NT2/D1 (cell line): ENCODE measurements at regions not wholly inside any gene's neighbourhood (a gene's known extent, or its start where the extent isn't known, plus 50 kb on each side); places are given as distances from the start of the nearest gene placed in this dataset.

Source experiments
- DNase-seq: peaks from one replicate; pipeline ENCODE4 v3.0.0-alpha.2; 2011; ENCODE audit warnings: low read depth, low spot score
- H3K27me3 ChIP-seq: 2 replicates; pipeline ENCODE4 v1.6.0; 2011; ENCODE audit warnings: mild to moderate bottlenecking; ENCODE audit not compliant: insufficient read length, insufficient read depth
- H3K36me3 ChIP-seq: 2 replicates; pipeline ENCODE4 v1.6.1; 2011; ENCODE audit warnings: mild to moderate bottlenecking, low read length, mixed read lengths; ENCODE audit not compliant: insufficient read depth, insufficient read length
- H3K4me1 ChIP-seq: 2 replicates; pipeline ENCODE4 v1.5.1; 2011; ENCODE audit not compliant: insufficient read depth, insufficient read length
- H3K4me3 ChIP-seq: 2 replicates; pipeline ENCODE4 v1.5.1; 2011; ENCODE audit warnings: low read depth; ENCODE audit not compliant: insufficient read length
- H3K9ac ChIP-seq: 2 replicates; pipeline ENCODE4 v1.6.0; 2011; ENCODE audit warnings: low read depth; ENCODE audit not compliant: insufficient read length
- H3K9me3 ChIP-seq: 2 replicates; pipeline ENCODE4 v1.5.1; 2011; ENCODE audit warnings: mild to moderate bottlenecking, low read length; ENCODE audit not compliant: insufficient read depth
- SUZ12 ChIP-seq: IDR thresholded peaks from 2 replicates; pipeline ENCODE4 v1.6.1; 2011; ENCODE audit not compliant: insufficient read length, insufficient read depth; ENCODE audit errors: extremely low read depth
- YY1 ChIP-seq: IDR thresholded peaks from 2 replicates; pipeline ENCODE4 v1.6.1; 2011; ENCODE audit not compliant: insufficient read length, insufficient read depth
- ZNF274 ChIP-seq: IDR thresholded peaks from 2 replicates; pipeline ENCODE4 v1.6.1; 2011; ENCODE audit warnings: mild to moderate bottlenecking, low read depth, low read length

DNA sequence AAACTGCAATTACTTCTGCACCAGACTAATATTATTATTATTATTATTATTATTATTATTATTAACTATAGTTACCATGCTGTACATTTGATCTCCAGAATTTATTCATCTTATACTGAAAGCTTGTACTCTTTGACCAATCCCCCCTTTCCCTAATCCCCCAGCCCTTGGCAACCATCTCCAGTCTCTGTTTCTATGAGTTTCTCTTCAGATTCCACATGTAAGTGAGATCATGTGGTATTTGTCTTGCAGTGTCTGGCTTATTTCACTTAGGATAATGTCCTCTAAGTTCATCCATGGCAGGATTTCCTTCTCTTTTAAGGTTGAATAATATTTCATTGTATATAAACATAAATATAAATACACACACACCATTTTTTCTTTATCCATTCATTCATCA, 287.0 kb upstream of the DAB2 start:
- no peak overlapping the region for H3K4me3 ChIP-seq
- no peaks in the 10 kb centered on the region for H3K4me1 ChIP-seq
- H3K36me3 ChIP-seq: no peaks in the 10 kb centered on the region
- no peaks in the 10 kb centered on the region for H3K27me3 ChIP-seq
- no peaks in the 10 kb centered on the region for H3K9me3 ChIP-seq
- no peak for DNase-seq
- H3K9ac ChIP-seq: no peak overlapping the region
- TF ChIP-seq YY1 (no peak), ZNF274 (no peak), SUZ12 (no peak)

DNA sequence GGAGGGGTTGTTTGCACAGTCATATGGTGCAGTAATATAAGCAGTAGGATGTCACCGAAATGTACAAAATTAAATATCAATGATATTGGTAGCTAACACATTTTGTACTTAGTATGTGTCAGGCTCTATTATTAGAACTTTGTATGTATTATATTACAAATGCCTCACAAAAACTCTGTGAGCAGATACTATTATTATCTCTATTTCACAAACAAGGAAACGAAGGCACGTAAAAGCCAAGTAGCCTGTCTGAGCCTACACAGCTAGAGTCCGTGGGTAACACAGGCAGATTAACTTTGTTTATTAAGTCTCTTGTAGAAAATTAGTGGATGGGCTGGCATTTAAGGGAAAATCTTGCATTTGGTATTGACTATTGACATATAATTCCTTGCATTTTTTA, 284.3 kb upstream of the DAB2 start:
- no peak for DNase-seq
- TF ChIP-seq YY1: no peak
- no peak for TF ChIP-seq ZNF274
- TF ChIP-seq SUZ12: no peak
- H3K4me1 ChIP-seq: no peaks in the 10 kb centered on the region
- no peak overlapping the region for H3K9ac ChIP-seq
- no peak overlapping the region for H3K4me3 ChIP-seq
- H3K36me3 ChIP-seq: no peaks in the 10 kb centered on the region
- no peaks in the 10 kb centered on the region for H3K27me3 ChIP-seq
- H3K9me3 ChIP-seq: no peaks in the 10 kb centered on the region

DNA sequence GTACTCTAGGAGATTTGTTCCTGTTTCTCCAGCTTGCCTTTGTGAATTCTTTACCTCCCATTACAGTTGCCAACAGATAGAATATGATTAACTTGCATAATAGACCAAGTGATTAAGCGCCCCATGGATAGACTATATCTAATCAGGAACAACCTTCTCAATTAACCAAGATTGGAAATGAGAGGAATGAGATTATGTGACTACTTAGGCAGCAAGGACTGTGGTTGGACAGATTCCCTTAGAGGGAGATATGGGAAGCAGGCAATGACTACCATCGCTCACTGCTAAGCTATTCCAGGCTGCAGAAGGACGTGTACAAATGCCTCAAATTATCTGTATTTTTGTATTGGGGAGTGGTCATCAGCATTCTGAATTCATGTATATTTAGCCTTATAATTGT, 278.1 kb upstream of the DAB2 start:
- DNase-seq: no peak
- Histone ChIP-seq H3K4me1 (no peaks in the 10 kb centered on the region), H3K36me3 (no peaks in the 10 kb centered on the region), H3K9ac (no peak overlapping the region), H3K9me3 (no peaks in the 10 kb centered on the region), H3K27me3 (no peaks in the 10 kb centered on the region), H3K4me3 (no peak overlapping the region)
- TF ChIP-seq ZNF274 (no peak), YY1 (no peak), SUZ12 (no peak)

DNA sequence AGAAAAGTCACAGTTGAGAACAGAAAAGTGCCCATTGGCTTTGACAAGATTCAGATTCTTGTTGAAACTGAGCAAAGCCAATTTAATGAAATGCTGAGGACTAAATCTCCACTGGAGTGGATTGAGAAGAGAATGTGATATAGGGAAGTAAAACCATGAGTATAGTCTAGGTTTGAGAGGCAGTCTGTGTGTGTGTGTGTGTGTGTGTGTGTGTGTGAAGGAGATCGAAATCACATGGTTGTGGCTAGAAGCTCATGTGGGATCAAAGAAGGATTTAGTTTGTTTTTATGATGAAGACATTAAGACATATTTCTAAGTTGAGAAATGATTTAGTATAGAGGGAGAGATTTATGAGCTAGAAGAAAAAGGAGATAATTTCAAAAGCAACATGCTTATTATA, 275.7 kb upstream of the DAB2 start:
- H3K9me3 ChIP-seq: no peaks in the 10 kb centered on the region
- TF ChIP-seq ZNF274 (no peak), SUZ12 (no peak), YY1 (no peak)
- DNase-seq: no peak
- H3K36me3 ChIP-seq: no peaks in the 10 kb centered on the region
- no peaks in the 10 kb centered on the region for H3K4me1 ChIP-seq
- no peak overlapping the region for H3K9ac ChIP-seq
- no peaks in the 10 kb centered on the region for H3K27me3 ChIP-seq
- H3K4me3 ChIP-seq: no peak overlapping the region

DNA sequence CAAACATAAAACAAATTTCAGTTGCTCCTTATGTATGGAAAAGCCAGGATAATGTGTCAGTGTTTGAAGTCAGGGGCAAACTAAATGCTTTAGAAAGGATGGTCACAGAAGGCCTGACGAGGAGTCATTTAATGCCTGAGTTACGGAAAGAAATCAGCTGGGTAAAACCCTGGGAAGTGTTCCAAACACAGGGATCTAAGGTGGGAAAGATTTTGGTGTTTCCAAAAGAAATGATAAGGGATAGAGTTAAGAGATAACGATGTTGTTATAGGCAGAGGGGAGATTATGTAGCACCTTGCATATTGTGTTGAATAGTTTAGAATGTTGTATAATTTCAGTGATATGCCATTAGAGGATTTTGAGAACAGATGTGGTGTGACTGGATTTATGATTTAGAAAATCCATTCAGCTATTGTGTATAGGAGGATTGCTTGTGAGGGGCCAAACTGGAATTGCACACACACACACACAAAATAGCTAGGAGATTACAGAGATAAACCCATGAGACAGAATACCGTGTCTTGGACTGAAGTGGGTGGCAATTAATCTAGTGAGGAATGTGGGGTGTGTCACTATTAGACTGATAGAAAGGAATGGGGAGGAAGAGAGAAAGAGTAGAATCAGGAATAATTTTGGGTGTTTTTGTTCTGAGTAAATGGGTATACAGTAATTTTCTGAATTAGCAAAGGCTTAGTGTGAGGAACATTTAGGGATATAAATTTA, 274.2 kb upstream of the DAB2 start:
- H3K9ac ChIP-seq: no peak overlapping the region
- no peaks in the 10 kb centered on the region for H3K9me3 ChIP-seq
- no peak overlapping the region for H3K4me3 ChIP-seq
- H3K36me3 ChIP-seq: no peaks in the 10 kb centered on the region
- H3K27me3 ChIP-seq: no peaks in the 10 kb centered on the region
- H3K4me1 ChIP-seq: no peaks in the 10 kb centered on the region
- DNase-seq: no peak
- TF ChIP-seq ZNF274: no peak
- no peak for TF ChIP-seq SUZ12
- no peak for TF ChIP-seq YY1

DNA sequence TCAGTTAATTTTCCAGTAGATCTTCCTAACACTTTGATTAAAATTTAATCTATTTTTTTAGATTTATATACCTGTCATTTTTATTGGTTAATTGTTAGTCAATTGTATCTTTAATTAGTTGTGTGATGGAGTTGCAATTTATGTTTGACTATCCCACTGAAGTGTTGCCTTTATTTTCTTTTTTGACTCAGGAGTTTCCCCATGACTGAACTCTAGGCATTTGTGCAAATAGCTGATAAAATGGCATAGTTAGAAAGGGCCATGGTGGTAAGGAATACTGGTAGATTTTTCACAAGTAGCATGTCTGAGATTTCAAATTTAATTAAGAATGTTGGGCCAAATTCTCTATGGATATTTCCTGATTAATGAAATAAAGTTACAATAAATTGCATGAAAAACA, 273.1 kb upstream of the DAB2 start:
- no peaks in the 10 kb centered on the region for H3K36me3 ChIP-seq
- H3K27me3 ChIP-seq: no peaks in the 10 kb centered on the region
- no peaks in the 10 kb centered on the region for H3K9me3 ChIP-seq
- no peak overlapping the region for H3K9ac ChIP-seq
- no peak for DNase-seq
- TF ChIP-seq YY1 (no peak), SUZ12 (no peak), ZNF274 (no peak)
- H3K4me1 ChIP-seq: no peaks in the 10 kb centered on the region
- no peak overlapping the region for H3K4me3 ChIP-seq

DNA sequence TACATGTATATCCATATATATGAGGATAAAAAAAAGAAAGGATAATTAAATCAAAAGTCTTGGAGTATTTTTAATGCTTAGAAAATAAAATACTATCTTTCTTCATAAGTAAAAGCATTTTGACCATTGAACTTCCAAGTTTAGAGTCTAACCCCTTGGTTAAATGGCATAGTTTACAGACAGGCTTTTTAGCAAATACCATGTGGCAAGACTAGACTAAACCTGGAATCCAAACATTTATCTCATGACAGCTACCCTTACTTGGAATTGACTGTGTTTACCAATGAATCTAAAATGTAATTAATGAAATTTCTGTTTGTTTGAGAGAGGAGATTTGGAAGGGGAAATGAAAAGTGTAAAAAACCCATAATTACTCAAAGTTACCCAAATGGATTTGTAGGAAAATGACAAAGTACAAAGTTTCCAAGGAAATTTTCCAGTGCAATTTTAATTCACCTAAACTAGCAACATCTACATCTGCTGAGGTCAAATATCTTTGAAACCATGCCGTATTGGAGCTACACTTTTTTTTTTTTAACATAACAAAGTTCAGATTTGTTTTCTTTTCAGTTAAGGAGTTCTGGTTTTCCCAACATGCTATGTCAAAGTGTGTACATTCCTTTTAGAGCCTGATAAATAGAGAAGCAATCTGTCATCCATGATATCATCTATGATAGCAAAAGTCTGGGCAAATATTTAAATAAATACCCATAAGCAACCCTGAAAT, 272.1 kb upstream of the DAB2 start:
- H3K9ac ChIP-seq: no peak overlapping the region
- no peak for TF ChIP-seq YY1
- TF ChIP-seq SUZ12: no peak
- no peak for TF ChIP-seq ZNF274

More for the DNA sequence above, 272.1 kb upstream of the DAB2 start:
- H3K4me1 ChIP-seq: no peaks in the 10 kb centered on the region
- no peaks in the 10 kb centered on the region for H3K27me3 ChIP-seq
- H3K9me3 ChIP-seq: no peaks in the 10 kb centered on the region
- no peak overlapping the region for H3K4me3 ChIP-seq
- no peak for DNase-seq
- H3K36me3 ChIP-seq: no peaks in the 10 kb centered on the region
